ENCODE measurements at regions not wholly inside any gene's neighbourhood (a gene's known extent, or its start where the extent isn't known, plus 50 kb on each side); places are given as distances from the start of the nearest gene placed in this dataset.

GRCh38 chr2:219918254-219918653 is 290.8 kb downstream of the SLC4A3 start:
- no peaks in the 10 kb centered on the region for H3K4me1 ChIP-seq (ENCODE audit: insufficient read depth, low read length)

More at GRCh38 chr2:219918254-219918653, 290.8 kb downstream of the SLC4A3 start:
- H4K91ac ChIP-seq (ENCODE audit: insufficient read length, low read depth, low read length): no peak overlapping the region
- H4K8ac ChIP-seq (replicated peaks; ENCODE audit: insufficient read length, low read depth, low read length): no peak overlapping the region
- no peak overlapping the region for H3K14ac ChIP-seq (ENCODE audit: insufficient read depth, low read length)
- H2BK20ac ChIP-seq (ENCODE audit: low read depth, low read length, poor library complexity, severe bottlenecking): no peak overlapping the region
- H2BK12ac ChIP-seq (ENCODE audit: insufficient read length, low read depth, low read length): no peak overlapping the region
- H3K27me3 Mint-ChIP-seq (ENCODE audit: low read depth): no peaks in the 10 kb centered on the region
- H3K4me1 Mint-ChIP-seq: peaks cover 9 to 19% of the 10 kb centered on the region in 2 experiments
- no peak overlapping the region for H3K4ac ChIP-seq (ENCODE audit: low read depth, low read length)
- no peak overlapping the region for H3T11ph ChIP-seq (ENCODE audit: low read length)
- no peak overlapping the region for H3K23ac ChIP-seq (ENCODE audit: insufficient read length, low read depth, low read length)
- H3K9ac ChIP-seq (ENCODE audit: extremely low read depth, insufficient read length, low read length): no peak overlapping the region
- no peaks in the 10 kb centered on the region for H3K36me3 Mint-ChIP-seq (ENCODE audit: insufficient read depth in 1 of 3, low read depth in 3 of 3)
- no peak overlapping the region for H2AFZ ChIP-seq (ENCODE audit: low read length)
- H3K56ac ChIP-seq (ENCODE audit: insufficient read length, low read depth, low read length): no peak overlapping the region
- no peak overlapping the region for H2AK5ac ChIP-seq (ENCODE audit: insufficient read length, low read length)
- no peak overlapping the region for H3K4me3 Mint-ChIP-seq
- no CpG with 5 or more reads among the region's 3 CpGs for WGBS (ENCODE audit: extremely low coverage, insufficient read length, low lambda C conversion rate)
- no peak overlapping the region for H3K27ac Mint-ChIP-seq
- no peak overlapping the region for H2BK5ac ChIP-seq (ENCODE audit: insufficient read length, low read length)
- H2BK120ac ChIP-seq (ENCODE audit: low read depth, low read length, poor library complexity, severe bottlenecking): no peak overlapping the region
- no peak for DNase-seq
- H3K27ac ChIP-seq (ENCODE audit: insufficient read length, low read depth, low read length): no peak overlapping the region
- H2BK15ac ChIP-seq (ENCODE audit: low read depth, low read length): no peak overlapping the region
- no peak overlapping the region for H4K5ac ChIP-seq (ENCODE audit: insufficient read length, low read depth, low read length)
- no peak overlapping the region for H3K4me2 ChIP-seq (ENCODE audit: insufficient read depth, insufficient read length, low read length)
- H3K9me3 ChIP-seq (ENCODE audit: control insufficient read depth, low read depth, low read length): no peaks in the 10 kb centered on the region
- H3K23me2 ChIP-seq (ENCODE audit: insufficient read length, low read depth, low read length, poor library complexity, severe bottlenecking): no peaks in the 10 kb centered on the region
- no peak for TF ChIP-seq CTCF (conservative IDR thresholded peaks at IDR 0.05)
- no peaks in the 10 kb centered on the region for H4K20me1 ChIP-seq (ENCODE audit: control insufficient read depth, insufficient read depth, insufficient read length)
- H3K18ac ChIP-seq (ENCODE audit: insufficient read length, low read depth, low read length): no peak overlapping the region
- no peaks in the 10 kb centered on the region for H3K79me2 ChIP-seq (ENCODE audit: insufficient read depth, low read length)
- H3K27me3 ChIP-seq (ENCODE audit: insufficient read depth, low read length): no peaks in the 10 kb centered on the region
- H3K9me3 Mint-ChIP-seq: no peaks in the 10 kb centered on the region
- H3K79me1 ChIP-seq (ENCODE audit: insufficient read depth, low read depth, low read length, poor library complexity, severe bottlenecking): no peaks in the 10 kb centered on the region
